Heart right ventricle (tissue), 16 donors: ENCODE measurements at regions not wholly inside any gene's neighbourhood (a gene's known extent, or its start where the extent isn't known, plus 50 kb on each side); places are given as distances from the start of the nearest gene placed in this dataset.
A peak's percentile ranks its signal among the peaks of the same experiment; 100 is the strongest.
"Not testable (repeated sequence)": the region's sequence is repeated elsewhere in the genome, so short reads cannot be mapped to it uniquely, and the experiment has no call there.

Experiments
- ATAC-seq, 8 donors: fragments of 200-7000 bp; cut with Tn5 transposase; one replicate each; pipeline ENCODE4 v1.9.1; 2020; ENCODE audit warnings: mild to moderate bottlenecking in 8 of 8, moderate library complexity in 8 of 8, moderate number of reproducible peaks in 1 of 8
- DNase-seq, 2 donors: peaks; one replicate each; pipeline ENCODE4 v3.0.0-alpha.2; 2020
- H3K27ac ChIP-seq, 10 donors: fragments of 200-600 bp; sonication (generic) in 2 of 10; one replicate each; pipeline versions ENCODE4 v1.5.0 to v1.8.0; 2020 to 2022; ENCODE audit warnings: mild to moderate bottlenecking in 3 of 10
- H3K27me3 ChIP-seq, 7 donors: fragments of 200-600 bp; one replicate each; pipeline ENCODE4 v1.8.0; 2021 to 2022; ENCODE audit warnings: mild to moderate bottlenecking in 2 of 7
- H3K36me3 ChIP-seq, 9 donors: fragments of 200-600 bp; sonication (generic) in 1 of 9; one replicate each; pipeline versions ENCODE4 v1.5.0 to v1.8.0; 2020 to 2022; ENCODE audit warnings: mild to moderate bottlenecking in 2 of 9
- H3K4me1 ChIP-seq, 9 donors: fragments of 200-600 bp; sonication (generic) in 1 of 9; one replicate each; pipeline versions ENCODE4 v1.5.0 to v1.8.0; 2020 to 2022; ENCODE audit warnings: mild to moderate bottlenecking in 4 of 9
- H3K4me3 ChIP-seq, 10 donors: fragments of 200-600 bp; sonication (generic) in 2 of 10; one replicate each; pipeline versions ENCODE4 v1.5.0 to v1.8.0; 2020 to 2022; ENCODE audit warnings: mild to moderate bottlenecking in 7 of 10, moderate library complexity in 2 of 10
- H3K9me3 ChIP-seq, 11 donors: fragments of 200-600 bp in 10 of 11; sonication (generic) in 2 of 11; one replicate each; pipeline versions ENCODE4 v1.5.0 to v1.8.0; 2013 to 2022; ENCODE audit warnings: mild to moderate bottlenecking in 2 of 11, control low read depth in 1 of 11, moderate library complexity in 1 of 11
- WGBS, 2 donors: extraction: QIAGEN DNeasy Blood & Tissue Kit; methylation state at CpG; one replicate each; pipeline ENCODE4 v1.1.7; 2013; ENCODE audit warnings: inconsistent platforms in 1 of 2; 5-methylcytosine and 5-hydroxymethylcytosine counted together
- intact Hi-C, 10 donors: fragments of 100-400 bp; cut with DNase I; formaldehyde crosslinking; loops; one replicate each; pipeline versions ENCODE4 v1.11.1 to v1.14.2; 2022
- TF ChIP-seq, protein P1 (sequence below), 9 donors: fragments of 200-600 bp; sonication (generic) in 2 of 9; IDR thresholded peaks; one replicate each; pipeline versions ENCODE4 v1.5.0 to v1.8.0; 2021 to 2022; ENCODE audit warnings: antibody characterized with exemption in 9 of 9, mild to moderate bottlenecking in 5 of 9, moderate library complexity in 1 of 9
- donor health status: Arrhythmogenic right ventricular cardiomyopathy.
- donor health status: ischemic (EF 13 %, LVEDD 7.1; RV severe dilation, severe dysfunction).
- donor health status: healthy with polysubstance abuse.
- donor health status: DM: no; HTN: yes; CAD: no.
- donor health status: DM: no; HTN: no; CAD: no.
- donor health status: ischemic (EF 25% LVEDD 6.9; RV normal size, moderate dysfunction).
- donor health status: ischemic (EF 25% LVEDD 5.7; RV mildly dilated, moderate dysfunction).
- donor health status: healthy.
- donor health status: DM: yes; HTN: yes; CAD: no.
- donor health status: Ischemic cardiomyopathy.
- donor health status: ischemic (EF 35%, LVEDD 5.7; RV mildly dilated, moderate dysfunction).
- donor health status: nonischemic (EF 11% LVEDD 7.7; RV severe dilation, severe dysfunction).
- donor health status: DM: yes; HTN: yes; CAD: no.
- donor health status: PGD.
- donor health status: ischemic (EF 29% LVEDD 5.4; RV normal size, mild dysfunction).
- donor health status: nonischemic (EF 23%, LVEDD 6.1; RV moderate dilation, normal function).

DNA sequence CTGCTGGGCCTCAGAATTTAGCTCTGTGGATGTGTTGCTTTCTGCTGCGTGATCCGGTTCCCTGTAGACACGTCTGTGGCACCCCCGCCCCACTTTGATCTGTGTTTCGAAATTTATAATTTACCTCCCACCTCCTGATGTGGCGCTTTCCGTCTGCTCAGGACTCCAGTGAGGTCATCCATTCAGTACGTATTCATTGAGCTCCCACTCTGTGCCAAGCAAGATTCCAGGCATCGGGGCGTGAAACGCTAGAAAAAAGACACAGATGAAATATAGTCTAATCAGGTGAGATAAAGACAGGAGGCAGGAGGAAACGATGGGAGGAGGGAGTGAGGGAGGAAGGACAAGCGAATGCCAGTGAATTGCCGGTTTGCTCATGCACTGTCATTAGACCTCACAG lies 431.9 kb upstream of the SULF2 start:
- ATAC-seq (no peak), DNase-seq (no peak)
- Histone ChIP-seq H3K27ac (no peak overlapping the region), H3K27me3 (peaks cover 0 to 6% (median 0%) of the 10 kb centered on the region in 7 donors), H3K4me1 (no peaks in the 10 kb centered on the region), H3K9me3 (no peaks in the 10 kb centered on the region), H3K36me3 (no peaks in the 10 kb centered on the region), H3K4me3 (no peak overlapping the region)
- TF ChIP-seq, protein P1, sequence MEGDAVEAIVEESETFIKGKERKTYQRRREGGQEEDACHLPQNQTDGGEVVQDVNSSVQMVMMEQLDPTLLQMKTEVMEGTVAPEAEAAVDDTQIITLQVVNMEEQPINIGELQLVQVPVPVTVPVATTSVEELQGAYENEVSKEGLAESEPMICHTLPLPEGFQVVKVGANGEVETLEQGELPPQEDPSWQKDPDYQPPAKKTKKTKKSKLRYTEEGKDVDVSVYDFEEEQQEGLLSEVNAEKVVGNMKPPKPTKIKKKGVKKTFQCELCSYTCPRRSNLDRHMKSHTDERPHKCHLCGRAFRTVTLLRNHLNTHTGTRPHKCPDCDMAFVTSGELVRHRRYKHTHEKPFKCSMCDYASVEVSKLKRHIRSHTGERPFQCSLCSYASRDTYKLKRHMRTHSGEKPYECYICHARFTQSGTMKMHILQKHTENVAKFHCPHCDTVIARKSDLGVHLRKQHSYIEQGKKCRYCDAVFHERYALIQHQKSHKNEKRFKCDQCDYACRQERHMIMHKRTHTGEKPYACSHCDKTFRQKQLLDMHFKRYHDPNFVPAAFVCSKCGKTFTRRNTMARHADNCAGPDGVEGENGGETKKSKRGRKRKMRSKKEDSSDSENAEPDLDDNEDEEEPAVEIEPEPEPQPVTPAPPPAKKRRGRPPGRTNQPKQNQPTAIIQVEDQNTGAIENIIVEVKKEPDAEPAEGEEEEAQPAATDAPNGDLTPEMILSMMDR (IDR thresholded peaks at IDR 0.05) = no peak
- intact Hi-C loops = no loop called here
- WGBS, 2 donors = 60 to 68% methylated on average over 14 of the region's 14 CpGs

DNA sequence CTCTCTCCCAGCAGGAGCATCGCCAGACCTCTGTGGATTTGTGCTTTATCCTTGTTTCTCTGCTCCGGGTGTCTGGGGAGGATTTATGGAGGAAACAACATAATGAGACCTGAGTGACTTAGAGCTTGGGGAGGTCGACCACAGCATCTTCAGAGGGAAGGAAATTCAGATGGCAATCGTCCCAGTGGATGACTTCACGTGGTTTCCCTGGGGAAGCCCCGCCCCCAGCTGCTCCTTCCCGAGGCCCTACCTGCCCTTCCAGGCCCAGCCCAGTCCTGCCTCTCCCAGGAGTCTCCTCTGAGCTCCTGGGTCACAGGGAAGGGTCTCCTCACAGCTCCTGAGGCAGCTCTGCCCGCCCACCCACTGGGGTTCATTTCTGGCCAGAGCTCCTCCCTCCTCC lies 430.3 kb upstream of the SULF2 start:
- TF ChIP-seq, protein P1 (IDR thresholded peaks at IDR 0.05) = no peak

DNA sequence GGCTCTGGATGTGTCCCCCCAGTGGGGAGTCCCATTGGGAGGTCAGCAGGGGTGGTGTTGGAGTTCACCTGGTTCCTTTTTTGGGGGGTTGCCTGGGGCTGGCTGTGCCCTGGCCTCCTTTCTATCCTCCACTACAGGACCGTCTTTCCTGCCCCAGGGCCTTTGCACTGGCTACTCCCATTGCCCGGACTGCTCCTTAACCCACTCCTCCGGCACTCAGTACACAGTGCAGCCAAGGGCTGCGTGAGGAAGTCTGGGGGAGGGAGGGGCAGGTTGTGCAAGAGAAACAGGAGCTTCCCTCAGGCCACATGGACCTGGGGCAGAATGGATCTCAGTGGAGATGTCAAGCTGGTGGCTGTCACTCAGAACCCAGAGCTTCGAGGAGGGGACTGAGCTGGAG lies 429.3 kb upstream of the SULF2 start:
- no peak for DNase-seq
- TF ChIP-seq, protein P1 (IDR thresholded peaks at IDR 0.05) = no peak
- H3K36me3 ChIP-seq = no peaks in the 10 kb centered on the region
- H3K4me1 ChIP-seq = no peaks in the 10 kb centered on the region
- WGBS, 2 donors = 50 to 58% methylated on average over 5 of the region's 5 CpGs
- no peak for ATAC-seq
- peaks cover 0 to 3% (median 0%) of the 10 kb centered on the region in 7 donors for H3K27me3 ChIP-seq
- no peak overlapping the region for H3K27ac ChIP-seq
- H3K4me3 ChIP-seq = no peak overlapping the region
- intact Hi-C loops = loop anchor here in 1 of 10 donors (2.0 kb wide), 1 partner anchor 384 kb away; no protein-coding TSS in a partner anchor
- H3K9me3 ChIP-seq = no peaks in the 10 kb centered on the region

More for the DNA sequence above, 430.3 kb upstream of the SULF2 start:
- no peak for DNase-seq
- Histone ChIP-seq H3K9me3 (no peaks in the 10 kb centered on the region), H3K4me3 (no peak overlapping the region), H3K27me3 (peaks cover 0 to 6% (median 0%) of the 10 kb centered on the region in 7 donors), H3K4me1 (no peaks in the 10 kb centered on the region), H3K27ac (no peak overlapping the region), H3K36me3 (no peaks in the 10 kb centered on the region)
- peak in 1 of 8 donors; percentile 18 for ATAC-seq
- 29 to 45% methylated on average over 8 of the region's 8 CpGs for WGBS, 2 donors
- intact Hi-C loops = loop anchor here in 1 of 10 donors (2.0 kb wide), 1 partner anchor 383 kb away; no protein-coding TSS in a partner anchor

DNA sequence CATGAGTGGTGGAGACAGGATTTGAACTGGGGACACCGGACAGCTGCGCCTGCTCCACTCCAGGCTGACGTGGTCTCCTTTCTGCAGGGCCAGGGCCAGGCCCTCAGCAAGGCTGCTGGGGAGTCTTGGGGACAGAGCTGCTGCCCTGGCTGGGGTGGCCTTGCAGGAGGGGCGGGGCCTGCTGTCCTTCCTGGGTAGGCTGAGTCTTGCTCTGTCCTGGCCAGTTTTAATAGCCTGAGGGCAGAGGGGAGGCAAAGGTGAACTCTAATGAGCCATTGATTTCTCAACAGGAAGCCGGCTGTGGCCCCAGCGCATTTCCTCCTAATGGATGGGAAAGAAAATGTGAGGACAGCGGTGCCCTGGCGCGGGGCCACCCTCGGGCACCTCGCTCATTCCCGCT lies 428.4 kb upstream of the SULF2 start:
- H3K4me3 ChIP-seq, ATAC-seq, H3K27me3 ChIP-seq, DNase-seq, H3K9me3 ChIP-seq, H3K27ac ChIP-seq, H3K36me3 ChIP-seq, H3K4me1 ChIP-seq: not testable (repeated sequence)
- intact Hi-C loops = loop anchor here in 1 of 10 donors (2.0 kb wide), 1 partner anchor 385 kb away; no protein-coding TSS in a partner anchor
- WGBS, 2 donors = 61 to 67% methylated on average over 11 to 12 of the region's 12 CpGs

DNA sequence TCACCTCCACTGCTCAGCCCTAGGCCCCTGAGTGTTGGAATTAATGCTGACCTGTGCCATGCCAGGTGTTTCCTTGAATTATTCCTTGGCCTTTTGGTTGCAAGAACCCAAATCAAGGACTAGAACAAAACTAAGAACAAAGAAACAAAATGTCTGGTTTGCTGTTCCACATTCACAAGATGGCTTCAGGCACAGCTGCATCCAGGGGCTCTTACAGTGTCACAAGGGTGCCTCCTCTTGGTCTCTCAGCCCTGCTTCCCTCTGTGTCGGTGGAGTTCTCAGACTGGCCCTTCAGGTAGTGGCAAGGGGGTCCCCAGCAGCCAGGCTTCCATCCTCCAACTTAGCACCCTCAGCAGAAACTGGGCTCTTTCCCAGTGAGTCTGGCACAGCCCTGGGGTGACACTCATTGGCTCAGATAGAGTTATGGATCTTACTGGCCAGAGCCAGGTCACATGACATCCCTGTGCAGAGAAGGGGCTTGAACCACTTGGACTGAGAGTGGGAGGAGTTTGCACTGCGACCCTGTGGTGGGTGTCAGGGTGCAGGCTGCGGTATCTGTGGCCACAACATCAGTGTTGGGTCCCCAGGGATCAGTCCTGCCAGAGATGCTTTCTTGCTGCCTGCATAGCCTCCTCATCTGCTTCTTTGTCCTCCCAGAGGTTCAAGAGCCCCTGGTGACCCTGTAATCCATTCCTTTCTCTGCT lies 427.7 kb upstream of the SULF2 start:
- Histone ChIP-seq H3K4me3 (no peak overlapping the region), H3K27me3 (peaks cover 0 to 3% (median 0%) of the 10 kb centered on the region in 7 donors), H3K4me1 (peaks cover 0 to 4% (median 0%) of the 10 kb centered on the region in 9 donors), H3K9me3 (no peaks in the 10 kb centered on the region), H3K36me3 (no peaks in the 10 kb centered on the region), H3K27ac (no peak overlapping the region)
- TF ChIP-seq, protein P1 (IDR thresholded peaks at IDR 0.05) = no peak
- no peak for DNase-seq
- intact Hi-C loops = no loop called here
- ATAC-seq = no peak
- WGBS, 2 donors = 80 to 86% methylated on average over 3 of the region's 3 CpGs
